Gastroesophageal sphincter (tissue), 3 donors: ENCODE measurements at regions not wholly inside any gene's neighbourhood (a gene's known extent, or its start where the extent isn't known, plus 50 kb on each side); places are given as distances from the start of the nearest gene placed in this dataset.

ENCODE experiments used
- EP300 ChIP-seq: sonication (generic); formaldehyde crosslinking; IDR thresholded peaks from one replicate; pipeline ENCODE4 v1.6.1; 2017; ENCODE audit warnings: antibody characterized with exemption, mild to moderate bottlenecking
- POLR2A ChIP-seq, 2 donors: fragments of 450-650 bp; IDR thresholded peaks; one replicate each; pipeline ENCODE4 v1.6.1; 2017; ENCODE audit warnings: antibody characterized with exemption in 2 of 2, mild to moderate bottlenecking in 2 of 2, moderate library complexity in 1 of 2
- POLR2AphosphoS5 ChIP-seq: sonication (generic); formaldehyde crosslinking; IDR thresholded peaks from one replicate; pipeline ENCODE4 v1.6.1; 2017; ENCODE audit warnings: antibody characterized with exemption
- TF ChIP-seq, protein P1 (sequence below), 4 experiments: fragments of 200-600 bp in 2 of 4; fragments of 450-650 bp in 2 of 4; sonication (generic) in 1 of 4; IDR thresholded peaks; one replicate each; pipeline ENCODE4 v1.5.1; 2017 to 2019; ENCODE audit warnings: antibody characterized with exemption in 4 of 4, mild to moderate bottlenecking in 2 of 4, moderate library complexity in 2 of 4

DNA sequence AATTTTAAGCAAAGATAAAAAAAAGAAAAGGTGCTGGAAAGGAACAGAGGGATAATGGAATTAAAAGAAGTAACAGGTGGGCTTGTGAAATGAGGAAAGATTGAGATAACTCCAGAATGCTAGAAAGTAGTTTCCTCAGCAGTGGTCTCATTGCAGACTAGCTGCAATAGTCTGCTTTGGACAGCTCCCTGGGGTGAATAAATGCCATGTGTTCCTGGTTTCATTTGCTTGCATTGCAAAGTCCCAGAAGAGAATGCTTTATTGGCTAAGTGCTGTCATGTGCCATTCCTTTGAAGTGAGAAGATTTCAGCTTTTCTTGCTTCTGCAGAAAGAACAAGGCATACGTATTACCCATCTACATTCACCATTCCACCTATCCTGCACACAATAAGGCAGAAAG lies 478.8 kb upstream of the RAG2 start:
- TF ChIP-seq POLR2A (IDR thresholded peaks at IDR 0.05) (no peak), POLR2AphosphoS5 (no peak), EP300 (no peak)
- TF ChIP-seq, protein P1, sequence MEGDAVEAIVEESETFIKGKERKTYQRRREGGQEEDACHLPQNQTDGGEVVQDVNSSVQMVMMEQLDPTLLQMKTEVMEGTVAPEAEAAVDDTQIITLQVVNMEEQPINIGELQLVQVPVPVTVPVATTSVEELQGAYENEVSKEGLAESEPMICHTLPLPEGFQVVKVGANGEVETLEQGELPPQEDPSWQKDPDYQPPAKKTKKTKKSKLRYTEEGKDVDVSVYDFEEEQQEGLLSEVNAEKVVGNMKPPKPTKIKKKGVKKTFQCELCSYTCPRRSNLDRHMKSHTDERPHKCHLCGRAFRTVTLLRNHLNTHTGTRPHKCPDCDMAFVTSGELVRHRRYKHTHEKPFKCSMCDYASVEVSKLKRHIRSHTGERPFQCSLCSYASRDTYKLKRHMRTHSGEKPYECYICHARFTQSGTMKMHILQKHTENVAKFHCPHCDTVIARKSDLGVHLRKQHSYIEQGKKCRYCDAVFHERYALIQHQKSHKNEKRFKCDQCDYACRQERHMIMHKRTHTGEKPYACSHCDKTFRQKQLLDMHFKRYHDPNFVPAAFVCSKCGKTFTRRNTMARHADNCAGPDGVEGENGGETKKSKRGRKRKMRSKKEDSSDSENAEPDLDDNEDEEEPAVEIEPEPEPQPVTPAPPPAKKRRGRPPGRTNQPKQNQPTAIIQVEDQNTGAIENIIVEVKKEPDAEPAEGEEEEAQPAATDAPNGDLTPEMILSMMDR (IDR thresholded peaks at IDR 0.05), result no peak
